GM18520 (cell line): ENCODE measurements at regions not wholly inside any gene's neighbourhood (a gene's known extent, or its start where the extent isn't known, plus 50 kb on each side); places are given as distances from the start of the nearest gene placed in this dataset.
"Not testable (repeated sequence)": the region's sequence is repeated elsewhere in the genome, so short reads cannot be mapped to it uniquely, and the experiment has no call there.

Experiments used
- ATAC-seq: cut with Tn5 transposase; IDR thresholded peaks from one replicate; pipeline ENCODE4 v1.9.1; 2021; ENCODE audit not compliant: unreplicated experiment

GRCh38 chr2:4900861-4901770 is 791.1 kb upstream of the SOX11 start:
- no peak for ATAC-seq

- no peak for ATAC-seq
These were observed 788.4 kb upstream of the SOX11 start for GRCh38 chr2:4903656-4904348.

- ATAC-seq, result no peak
These were observed 783.7 kb upstream of the SOX11 start for GRCh38 chr2:4908461-4908860.

- no peak for ATAC-seq
These were observed 782.7 kb upstream of the SOX11 start for GRCh38 chr2:4909346-4910009.

GRCh38 chr2:4914036-4914435 is 778.1 kb upstream of the SOX11 start:
- ATAC-seq, result no peak

- no peak for ATAC-seq
These were observed 777.6 kb upstream of the SOX11 start for GRCh38 chr2:4914551-4914950.

- no peak for ATAC-seq
These were observed 776.8 kb upstream of the SOX11 start for GRCh38 chr2:4915357-4915756.

- ATAC-seq, result no peak
These were observed 776.1 kb upstream of the SOX11 start for GRCh38 chr2:4916094-4916493.

GRCh38 chr2:4930704-4931103 is 761.5 kb upstream of the SOX11 start:
- ATAC-seq, result no peak

- no peak for ATAC-seq
These were observed 760.3 kb upstream of the SOX11 start for GRCh38 chr2:4931721-4932365.

- not testable (repeated sequence) for ATAC-seq
These were observed 756.9 kb upstream of the SOX11 start for GRCh38 chr2:4935291-4935690.

- ATAC-seq, result no peak
These were observed 754.6 kb upstream of the SOX11 start for GRCh38 chr2:4937550-4937949.

GRCh38 chr2:4938206-4938605 is 754.0 kb upstream of the SOX11 start:
- ATAC-seq, result no peak

- no peak for ATAC-seq
These were observed 749.7 kb upstream of the SOX11 start for GRCh38 chr2:4942441-4942840.

- no peak for ATAC-seq
These were observed 744.3 kb upstream of the SOX11 start for GRCh38 chr2:4947911-4948310.

- no peak for ATAC-seq
These were observed 740.8 kb upstream of the SOX11 start for GRCh38 chr2:4951368-4951767.

GRCh38 chr2:4959219-4959618 is 733.0 kb upstream of the SOX11 start:
- ATAC-seq, result no peak

GRCh38 chr2:4962419-4962818 is 729.8 kb upstream of the SOX11 start:
- no peak for ATAC-seq

GRCh38 chr2:4963106-4963505 is 729.1 kb upstream of the SOX11 start:
- no peak for ATAC-seq

- no peak for ATAC-seq
These were observed 728.1 kb upstream of the SOX11 start for GRCh38 chr2:4964001-4964540.

- ATAC-seq, result no peak
These were observed 727.6 kb upstream of the SOX11 start for GRCh38 chr2:4964579-4964978.
